Loucy (cell line): ENCODE measurements at regions not wholly inside any gene's neighbourhood (a gene's known extent, or its start where the extent isn't known, plus 50 kb on each side); places are given as distances from the start of the nearest gene placed in this dataset.

Source experiments
- EZH2phosphoT487 ChIP-seq: fragments of 200-600 bp; IDR thresholded peaks from 2 replicates; pipeline ENCODE4 v1.6.1; 2018; ENCODE audit warnings: antibody characterized with exemption, mild to moderate bottlenecking, moderate library complexity, borderline replicate concordance
- TF ChIP-seq, protein P1 (sequence below): fragments of 200-600 bp; sonication (generic); conservative IDR thresholded peaks from 2 replicates; pipeline ENCODE4 v1.5.1; 2014; ENCODE audit warnings: mild to moderate bottlenecking, antibody characterized with exemption, low read length

DNA sequence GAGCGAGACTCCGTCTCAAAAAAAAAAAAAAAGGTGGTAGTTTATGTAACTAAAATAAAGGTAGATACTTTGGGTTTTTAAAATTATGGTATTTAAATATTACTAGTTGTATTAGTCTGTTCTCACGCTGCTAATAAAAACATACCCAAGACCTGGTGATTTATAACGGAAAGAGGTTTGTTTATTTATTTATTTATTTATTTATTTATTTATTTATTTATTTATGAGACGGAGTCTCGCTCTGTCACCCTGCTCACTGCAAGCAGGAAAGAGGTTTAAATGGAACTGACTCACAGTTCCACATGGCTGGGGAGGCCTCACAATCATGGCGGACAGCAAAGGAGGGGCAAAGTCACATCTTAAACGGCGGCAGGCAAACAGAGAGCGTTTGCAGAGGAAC lies 196.0 kb downstream of the CALCRL start:
- TF ChIP-seq, protein P1, sequence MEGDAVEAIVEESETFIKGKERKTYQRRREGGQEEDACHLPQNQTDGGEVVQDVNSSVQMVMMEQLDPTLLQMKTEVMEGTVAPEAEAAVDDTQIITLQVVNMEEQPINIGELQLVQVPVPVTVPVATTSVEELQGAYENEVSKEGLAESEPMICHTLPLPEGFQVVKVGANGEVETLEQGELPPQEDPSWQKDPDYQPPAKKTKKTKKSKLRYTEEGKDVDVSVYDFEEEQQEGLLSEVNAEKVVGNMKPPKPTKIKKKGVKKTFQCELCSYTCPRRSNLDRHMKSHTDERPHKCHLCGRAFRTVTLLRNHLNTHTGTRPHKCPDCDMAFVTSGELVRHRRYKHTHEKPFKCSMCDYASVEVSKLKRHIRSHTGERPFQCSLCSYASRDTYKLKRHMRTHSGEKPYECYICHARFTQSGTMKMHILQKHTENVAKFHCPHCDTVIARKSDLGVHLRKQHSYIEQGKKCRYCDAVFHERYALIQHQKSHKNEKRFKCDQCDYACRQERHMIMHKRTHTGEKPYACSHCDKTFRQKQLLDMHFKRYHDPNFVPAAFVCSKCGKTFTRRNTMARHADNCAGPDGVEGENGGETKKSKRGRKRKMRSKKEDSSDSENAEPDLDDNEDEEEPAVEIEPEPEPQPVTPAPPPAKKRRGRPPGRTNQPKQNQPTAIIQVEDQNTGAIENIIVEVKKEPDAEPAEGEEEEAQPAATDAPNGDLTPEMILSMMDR, result no peak
- TF ChIP-seq EZH2phosphoT487, result no peak
